ENCODE measurements at regions not wholly inside any gene's neighbourhood (a gene's known extent, or its start where the extent isn't known, plus 50 kb on each side); places are given as distances from the start of the nearest gene placed in this dataset.

DNA sequence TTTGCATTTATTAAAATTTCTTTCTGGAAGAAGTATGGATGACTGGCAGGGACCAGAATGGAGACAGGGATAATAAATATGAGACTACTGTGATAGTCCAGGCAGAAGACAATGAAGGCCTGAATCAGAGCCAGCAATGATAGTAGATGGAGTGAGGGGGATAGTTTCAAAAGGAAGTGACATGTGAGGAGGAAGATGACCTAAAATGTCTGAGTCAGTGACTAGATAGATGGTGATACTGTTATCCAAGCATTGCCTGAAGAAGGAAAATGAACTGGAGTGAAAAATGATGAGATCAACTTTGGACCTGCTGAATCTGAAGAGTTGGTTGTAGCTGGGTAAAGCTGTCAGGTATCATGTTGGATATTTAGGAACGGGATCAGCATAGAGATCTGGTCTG is 158.3 kb upstream of the KLF7 start:
- Histone ChIP-seq H3K27me3 (replicated peaks in 1 of 2; ENCODE audit: control insufficient read depth in 2 of 2, insufficient read depth in 2 of 2, low read length in 1 of 2) (no peaks in the 10 kb centered on the region), H4K20me1 (ENCODE audit: control insufficient read depth, insufficient read depth) (no peaks in the 10 kb centered on the region), H3K4me1 (ENCODE audit: control insufficient read depth, insufficient read depth, low read length) (peaks cover 15% of the 10 kb centered on the region), H3K79me2 (ENCODE audit: control insufficient read depth, insufficient read depth, low read length) (no peaks in the 10 kb centered on the region), H3K36me3 (ENCODE audit: control insufficient read depth in 2 of 2, insufficient read depth in 2 of 2, low read length in 1 of 2) (no peaks in the 10 kb centered on the region), H3K9me3 (replicated peaks; ENCODE audit: control insufficient read depth, insufficient read depth, low read length) (no peaks in the 10 kb centered on the region), H3K4me2 (ENCODE audit: control insufficient read depth, insufficient read depth) (no peak overlapping the region), H3K9ac (ENCODE audit: control insufficient read depth, insufficient read depth, low read length) (no peak overlapping the region), H3K27ac (ENCODE audit: control insufficient read depth, insufficient read depth) (no peak overlapping the region), H3K4me3 (no peak overlapping the region), H2AFZ (ENCODE audit: control insufficient read depth, low read depth, low read length) (no peak overlapping the region)
- ChIA-PET CTCF (interaction anchor here (0.7 kb wide), 1 partner anchor 373 kb away, joined by 3 read pairs; no protein-coding TSS in a partner anchor), RAD21 (ENCODE audit: unreplicated experiment) (interaction anchor here (1.4 kb wide), 1 partner anchor 36 kb away, joined by 3 read pairs; no protein-coding TSS in a partner anchor), SMC1A (ENCODE audit: uncharacterized antibody, unreplicated experiment) (interaction anchor here (1.0 kb wide), 2 partner anchors 14 to 136 kb away, joined by 3 read pairs; no protein-coding TSS in a partner anchor), POLR2A (interaction anchor here (0.9 to 1.0 kb wide), 2 partner anchors 11 to 60 kb away, joined by 3 to 4 read pairs; no protein-coding TSS in a partner anchor)
- TF ChIP-seq NRF1 (conservative IDR thresholded peaks at IDR 0.05; ENCODE audit: low read depth, low read length) (no peak), SRF (IDR thresholded peaks at IDR 0.05; ENCODE audit: low read depth in 2 of 2, low read length in 2 of 2) (no peak), BCL11A (IDR thresholded peaks at IDR 0.05; ENCODE audit: low read depth, low read length) (no peak), MAX (IDR thresholded peaks at IDR 0.05; ENCODE audit: low read depth, low read length) (no peak)
- TF ChIP-seq, protein P1, sequence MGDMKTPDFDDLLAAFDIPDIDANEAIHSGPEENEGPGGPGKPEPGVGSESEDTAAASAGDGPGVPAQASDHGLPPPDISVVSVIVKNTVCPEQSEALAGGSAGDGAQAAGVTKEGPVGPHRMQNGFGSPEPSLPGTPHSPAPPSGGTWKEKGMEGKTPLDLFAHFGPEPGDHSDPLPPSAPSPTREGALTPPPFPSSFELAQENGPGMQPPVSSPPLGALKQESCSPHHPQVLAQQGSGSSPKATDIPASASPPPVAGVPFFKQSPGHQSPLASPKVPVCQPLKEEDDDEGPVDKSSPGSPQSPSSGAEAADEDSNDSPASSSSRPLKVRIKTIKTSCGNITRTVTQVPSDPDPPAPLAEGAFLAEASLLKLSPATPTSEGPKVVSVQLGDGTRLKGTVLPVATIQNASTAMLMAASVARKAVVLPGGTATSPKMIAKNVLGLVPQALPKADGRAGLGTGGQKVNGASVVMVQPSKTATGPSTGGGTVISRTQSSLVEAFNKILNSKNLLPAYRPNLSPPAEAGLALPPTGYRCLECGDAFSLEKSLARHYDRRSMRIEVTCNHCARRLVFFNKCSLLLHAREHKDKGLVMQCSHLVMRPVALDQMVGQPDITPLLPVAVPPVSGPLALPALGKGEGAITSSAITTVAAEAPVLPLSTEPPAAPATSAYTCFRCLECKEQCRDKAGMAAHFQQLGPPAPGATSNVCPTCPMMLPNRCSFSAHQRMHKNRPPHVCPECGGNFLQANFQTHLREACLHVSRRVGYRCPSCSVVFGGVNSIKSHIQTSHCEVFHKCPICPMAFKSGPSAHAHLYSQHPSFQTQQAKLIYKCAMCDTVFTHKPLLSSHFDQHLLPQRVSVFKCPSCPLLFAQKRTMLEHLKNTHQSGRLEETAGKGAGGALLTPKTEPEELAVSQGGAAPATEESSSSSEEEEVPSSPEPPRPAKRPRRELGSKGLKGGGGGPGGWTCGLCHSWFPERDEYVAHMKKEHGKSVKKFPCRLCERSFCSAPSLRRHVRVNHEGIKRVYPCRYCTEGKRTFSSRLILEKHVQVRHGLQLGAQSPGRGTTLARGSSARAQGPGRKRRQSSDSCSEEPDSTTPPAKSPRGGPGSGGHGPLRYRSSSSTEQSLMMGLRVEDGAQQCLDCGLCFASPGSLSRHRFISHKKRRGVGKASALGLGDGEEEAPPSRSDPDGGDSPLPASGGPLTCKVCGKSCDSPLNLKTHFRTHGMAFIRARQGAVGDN (IDR thresholded peaks at IDR 0.05), result no peak
- TF ChIP-seq, protein P2, sequence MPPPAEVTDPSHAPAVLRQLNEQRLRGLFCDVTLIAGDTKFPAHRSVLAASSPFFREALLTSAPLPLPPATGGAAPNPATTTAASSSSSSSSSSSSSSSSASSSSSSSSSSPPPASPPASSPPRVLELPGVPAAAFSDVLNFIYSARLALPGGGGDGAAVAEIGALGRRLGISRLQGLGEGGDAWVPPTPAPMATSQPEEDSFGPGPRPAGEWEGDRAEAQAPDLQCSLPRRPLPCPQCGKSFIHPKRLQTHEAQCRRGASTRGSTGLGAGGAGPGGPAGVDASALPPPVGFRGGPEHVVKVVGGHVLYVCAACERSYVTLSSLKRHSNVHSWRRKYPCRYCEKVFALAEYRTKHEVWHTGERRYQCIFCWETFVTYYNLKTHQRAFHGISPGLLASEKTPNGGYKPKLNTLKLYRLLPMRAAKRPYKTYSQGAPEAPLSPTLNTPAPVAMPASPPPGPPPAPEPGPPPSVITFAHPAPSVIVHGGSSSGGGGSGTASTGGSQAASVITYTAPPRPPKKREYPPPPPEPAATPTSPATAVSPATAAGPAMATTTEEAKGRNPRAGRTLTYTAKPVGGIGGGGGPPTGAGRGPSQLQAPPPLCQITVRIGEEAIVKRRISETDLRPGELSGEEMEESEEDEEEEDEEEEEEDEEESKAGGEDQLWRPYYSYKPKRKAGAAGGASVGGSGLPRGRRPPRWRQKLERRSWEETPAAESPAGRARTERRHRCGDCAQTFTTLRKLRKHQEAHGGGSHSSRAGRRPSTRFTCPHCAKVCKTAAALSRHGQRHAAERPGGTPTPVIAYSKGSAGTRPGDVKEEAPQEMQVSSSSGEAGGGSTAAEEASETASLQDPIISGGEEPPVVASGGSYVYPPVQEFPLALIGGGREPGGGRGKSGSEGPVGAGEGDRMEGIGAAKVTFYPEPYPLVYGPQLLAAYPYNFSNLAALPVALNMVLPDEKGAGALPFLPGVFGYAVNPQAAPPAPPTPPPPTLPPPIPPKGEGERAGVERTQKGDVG (CRISPR knock-in tag; IDR thresholded peaks at IDR 0.05), result no peak
- intact Hi-C loops (cut with micrococcal nuclease; ENCODE audit: unreplicated experiment), result no loop called here
- 30% methylated on average over 1 of the region's 1 CpG for WGBS (ENCODE audit: insufficient coverage, insufficient replicate concordance, low lambda C conversion rate, missing lambda C conversion rate)
- DNase-seq (ENCODE audit: low read depth, low spot score) (no peak), FAIRE-seq (no peak), ATAC-seq (no peak)
- BruUV-seq (replicated peaks), result no TSS peak
- in situ Hi-C loops (cut with MboI), result no loop called here

All from GM12878 (cell line).